ENCODE measurements at regions not wholly inside any gene's neighbourhood (a gene's known extent, or its start where the extent isn't known, plus 50 kb on each side); places are given as distances from the start of the nearest gene placed in this dataset.

DNA sequence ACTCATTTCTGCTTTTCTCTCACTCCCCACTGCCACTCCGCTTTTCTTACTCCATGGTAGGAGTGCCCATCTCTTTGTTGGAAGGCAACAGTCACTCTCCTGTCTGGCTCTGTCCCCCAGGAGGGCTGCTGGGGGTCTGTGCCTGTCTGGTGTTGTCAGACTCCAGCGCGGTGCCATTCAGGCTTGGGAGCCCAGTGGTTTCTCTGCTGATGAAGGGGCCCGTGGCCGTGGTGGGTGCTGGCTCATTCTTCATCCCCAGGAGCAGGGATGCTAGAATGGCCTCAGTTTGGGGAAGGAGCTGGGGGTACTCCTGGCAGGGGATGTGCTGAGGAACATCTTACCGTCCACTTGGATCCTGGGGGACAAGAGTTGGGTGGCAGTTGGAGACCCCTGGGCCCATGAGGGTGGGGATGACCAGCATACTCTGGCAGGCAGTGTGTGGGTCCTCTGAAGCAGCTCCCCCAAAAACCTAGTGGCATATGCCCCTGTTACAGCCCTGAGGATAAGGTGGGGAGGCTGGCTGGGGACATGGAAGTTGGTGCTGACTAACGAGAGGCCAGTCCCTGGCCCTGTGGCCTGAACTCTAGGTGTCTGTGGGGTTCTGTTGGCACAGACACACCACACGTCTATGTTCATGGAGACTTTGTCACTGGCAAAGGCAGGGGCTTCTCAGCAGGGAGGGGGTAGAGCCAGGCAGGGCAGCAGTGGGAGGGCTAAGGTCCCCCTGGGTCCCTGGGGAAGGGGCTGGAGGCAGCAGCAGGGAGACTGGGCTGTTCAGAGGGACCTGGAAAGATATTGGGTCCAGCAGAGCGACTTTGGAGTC lies 102.8 kb upstream of the RET start:
- DNase-seq = no peak

GRCh38 chr10:42974693-42975002 lies 102.2 kb upstream of the RET start:
- no peak for DNase-seq

- DNase-seq = no peak
These were observed 101.8 kb upstream of the RET start for GRCh38 chr10:42975005-42975493.

DNA sequence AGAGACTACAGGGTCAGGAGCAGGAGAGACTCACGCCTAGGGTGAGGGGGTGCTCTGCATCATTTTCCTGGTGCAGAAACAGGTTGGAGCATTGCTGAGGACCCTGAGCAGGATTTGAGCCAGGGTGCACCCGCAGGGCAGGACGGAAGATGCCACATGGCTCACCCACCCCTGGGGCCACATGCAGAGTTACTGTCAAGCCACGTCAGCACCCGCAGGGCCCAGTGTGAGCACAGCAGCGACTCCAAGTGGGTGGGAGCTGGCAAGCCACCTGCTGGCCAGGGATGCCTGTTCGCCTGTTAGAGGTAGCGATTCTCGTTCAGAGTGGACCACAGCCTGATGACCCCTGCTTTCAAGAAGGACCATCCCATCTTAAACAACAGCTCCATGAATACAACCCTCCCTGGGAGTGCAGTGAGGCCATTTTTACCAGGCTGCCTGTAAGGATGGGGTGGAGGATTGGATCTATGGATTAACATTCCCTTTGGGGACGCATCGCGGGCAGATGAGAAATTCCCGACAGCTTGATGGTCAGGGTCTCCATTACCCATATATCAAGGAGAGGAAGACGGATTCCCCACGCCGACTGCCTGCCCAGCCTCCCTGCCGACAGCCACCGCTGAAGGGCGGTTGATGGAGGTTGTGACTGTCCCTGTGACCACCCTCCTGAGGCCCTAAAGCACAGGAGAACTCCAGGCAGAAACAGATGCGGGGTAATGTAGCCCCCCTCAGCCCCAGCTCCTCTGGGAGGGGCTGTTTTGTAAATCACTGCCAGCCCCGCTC lies 101.1 kb upstream of the RET start:
- DNase-seq = no peak

- DNase-seq = no peak
These were observed 100.4 kb upstream of the RET start for GRCh38 chr10:42976351-42977031.

GRCh38 chr10:42977032-42977416 lies 99.8 kb upstream of the RET start:
- no peak for DNase-seq

- DNase-seq = no peak
These were observed 97.7 kb upstream of the RET start for GRCh38 chr10:42979181-42979580.

GRCh38 chr10:42979721-42980467 lies 97.0 kb upstream of the RET start:
- no peak for DNase-seq

DNA sequence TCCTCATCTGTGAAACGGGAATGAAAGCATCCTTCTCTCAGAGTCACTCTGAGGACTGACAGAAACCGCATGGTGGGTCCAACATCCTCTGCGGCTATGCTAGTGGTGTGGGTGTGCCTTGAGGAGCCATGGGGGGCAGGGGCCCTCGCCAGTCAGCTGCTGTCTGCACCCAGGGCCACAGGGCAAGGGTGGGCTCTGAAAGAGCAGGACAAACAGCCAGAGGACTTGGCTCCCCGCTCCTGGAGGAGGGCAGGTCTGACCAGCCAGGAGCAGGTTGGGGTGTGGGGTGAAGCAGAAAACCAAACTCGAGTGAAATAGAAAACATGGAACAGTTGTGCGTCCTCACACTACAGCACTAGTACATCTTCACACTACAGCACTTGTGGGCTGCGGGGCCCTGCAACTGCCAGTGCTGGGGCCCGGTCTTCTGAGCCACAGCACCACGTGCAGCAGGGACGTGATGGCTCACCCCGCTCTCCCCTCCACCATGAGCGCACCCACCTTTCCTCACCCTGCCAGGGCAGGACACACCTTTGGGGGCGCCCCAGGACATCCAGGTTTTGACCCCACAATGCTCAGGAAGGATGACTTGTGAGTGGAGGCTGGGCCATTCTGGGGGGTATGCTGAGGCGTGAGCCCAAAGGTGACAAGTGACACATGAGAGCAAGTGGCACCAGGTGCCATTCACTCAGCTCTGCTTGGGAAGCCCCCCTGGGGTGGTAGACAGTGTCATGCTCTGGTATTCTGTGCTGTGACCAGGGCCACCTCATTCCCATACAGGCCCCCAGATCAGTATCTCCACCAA lies 96.1 kb upstream of the RET start:
- DNase-seq = no peak

DNA sequence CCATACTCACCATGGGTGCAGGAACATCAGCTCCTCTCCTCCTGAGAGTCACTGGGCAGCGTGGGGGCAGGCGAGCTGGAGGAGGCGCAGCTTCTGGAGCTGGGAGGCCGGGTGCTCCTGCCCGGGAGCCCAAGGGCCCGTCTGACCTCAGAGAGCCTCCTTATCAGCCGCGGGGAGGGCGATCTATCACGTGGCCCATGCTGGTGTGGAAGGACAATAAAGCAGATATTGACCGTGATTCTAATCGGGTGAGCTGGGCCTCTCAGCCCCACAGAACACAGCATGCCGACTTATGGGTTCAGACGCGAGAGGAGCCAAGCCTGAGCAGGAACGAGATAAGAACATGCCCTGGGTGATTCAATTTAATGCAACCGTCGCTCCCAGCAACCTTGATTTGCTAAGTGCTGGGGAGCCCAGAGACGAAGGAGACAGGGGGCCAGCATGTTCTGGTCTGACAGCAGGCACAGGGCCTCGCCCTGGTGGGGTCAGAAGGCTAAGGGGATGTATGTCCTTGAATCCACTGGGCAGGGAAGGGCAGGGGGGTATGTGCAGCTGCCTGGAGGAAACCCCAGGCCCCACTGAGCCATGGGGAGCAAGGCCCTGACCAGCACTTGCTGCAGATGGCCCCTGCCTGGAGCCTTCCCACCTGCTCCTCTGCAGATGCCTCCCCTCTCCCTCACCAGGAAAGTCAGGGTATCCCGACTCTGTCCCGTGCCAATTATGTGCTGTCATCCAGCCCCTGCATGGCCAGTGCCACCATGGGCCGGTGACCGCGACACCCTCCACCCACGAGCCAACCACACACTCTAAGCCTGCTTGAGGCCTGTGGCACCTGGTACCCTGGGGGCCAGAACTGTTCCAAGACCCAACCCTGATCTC lies 95.3 kb upstream of the RET start:
- DNase-seq = no peak

DNA sequence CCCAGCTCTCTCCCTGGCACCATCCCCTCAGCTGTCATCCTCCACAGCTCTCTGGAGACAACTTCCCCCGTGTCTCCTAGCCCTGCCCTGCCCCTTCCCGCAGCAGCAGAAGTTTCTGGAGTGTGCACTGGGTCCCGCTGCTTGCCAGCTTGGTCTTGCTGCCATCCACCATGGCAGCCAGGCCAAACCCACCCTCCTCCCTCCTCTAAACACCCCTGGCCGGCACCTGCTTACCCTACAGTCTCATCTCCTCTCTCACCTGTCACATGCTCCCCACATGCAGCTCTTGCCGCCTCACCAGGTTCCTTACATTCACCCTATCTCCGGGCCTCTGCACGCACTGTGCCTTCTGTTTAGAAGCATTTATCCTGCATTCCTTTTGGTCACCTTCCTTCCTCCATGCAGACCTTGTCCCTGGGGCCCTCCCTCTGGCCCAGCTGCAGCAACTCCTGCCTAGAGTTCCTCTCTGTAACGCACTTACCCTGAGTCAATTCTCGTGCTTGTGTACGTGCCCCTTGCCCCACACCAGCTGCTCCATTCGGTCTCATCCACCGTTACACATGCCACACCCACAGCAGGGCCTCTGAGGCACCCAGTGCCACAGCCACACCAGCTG lies 93.9 kb upstream of the RET start:
- no peak for DNase-seq

GRCh38 chr10:42983591-42983990 lies 93.3 kb upstream of the RET start:
- no peak for DNase-seq

DNA sequence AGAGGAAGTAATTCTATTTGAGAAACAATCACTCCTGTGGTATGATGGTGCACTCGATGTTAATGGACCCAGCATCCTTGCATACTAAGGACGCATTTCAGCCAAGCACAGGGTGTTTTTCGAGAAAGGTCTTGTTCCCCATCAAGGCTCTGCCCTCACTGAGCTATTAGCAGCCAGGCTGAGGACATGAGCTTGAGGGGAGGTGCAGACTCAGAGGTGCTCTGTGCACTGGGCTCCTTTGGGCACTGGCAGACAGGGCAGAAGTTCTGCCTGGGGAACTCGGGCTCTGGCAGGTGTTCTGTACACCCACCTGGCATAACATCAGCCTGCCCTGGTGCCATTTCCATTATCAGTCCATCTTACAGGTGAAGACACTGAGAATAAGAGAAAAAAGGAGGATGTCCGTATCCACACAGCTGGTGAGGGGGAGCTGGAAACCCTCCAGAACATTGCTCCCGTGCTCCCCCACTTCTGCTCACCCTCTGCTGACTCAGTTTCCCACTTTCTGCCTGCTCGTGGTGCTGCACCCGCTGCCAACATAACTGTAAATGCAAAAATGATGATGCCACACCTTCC lies 92.7 kb upstream of the RET start:
- no peak for DNase-seq

DNA sequence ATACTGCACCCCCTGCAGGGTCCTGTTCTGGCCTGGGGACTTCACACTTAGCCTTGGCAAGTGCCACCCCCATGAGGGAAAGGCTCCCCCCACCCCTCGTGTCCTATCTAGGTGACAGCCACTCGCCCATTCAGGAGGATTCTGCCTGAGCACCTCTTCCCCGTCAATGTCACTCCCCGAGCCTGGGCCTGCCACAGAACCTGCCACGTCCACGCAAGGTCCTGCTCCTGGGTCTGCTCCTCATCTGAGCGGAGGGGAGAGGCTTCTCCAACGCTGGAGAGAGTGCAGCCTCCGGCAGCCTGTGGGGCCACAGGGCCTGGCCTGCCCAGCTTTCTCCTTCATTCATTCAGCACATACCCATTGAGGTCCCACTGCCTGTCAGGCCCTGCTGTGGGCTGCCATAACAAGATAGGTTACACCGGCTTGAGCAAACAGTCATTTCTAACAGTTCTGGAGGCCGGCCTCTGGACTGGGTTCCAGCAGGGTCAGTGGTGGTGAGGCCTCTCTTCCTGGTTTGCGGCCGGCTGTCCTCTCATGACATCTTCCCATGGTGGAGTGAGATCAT lies 92.0 kb upstream of the RET start:
- DNase-seq = no peak

DNA sequence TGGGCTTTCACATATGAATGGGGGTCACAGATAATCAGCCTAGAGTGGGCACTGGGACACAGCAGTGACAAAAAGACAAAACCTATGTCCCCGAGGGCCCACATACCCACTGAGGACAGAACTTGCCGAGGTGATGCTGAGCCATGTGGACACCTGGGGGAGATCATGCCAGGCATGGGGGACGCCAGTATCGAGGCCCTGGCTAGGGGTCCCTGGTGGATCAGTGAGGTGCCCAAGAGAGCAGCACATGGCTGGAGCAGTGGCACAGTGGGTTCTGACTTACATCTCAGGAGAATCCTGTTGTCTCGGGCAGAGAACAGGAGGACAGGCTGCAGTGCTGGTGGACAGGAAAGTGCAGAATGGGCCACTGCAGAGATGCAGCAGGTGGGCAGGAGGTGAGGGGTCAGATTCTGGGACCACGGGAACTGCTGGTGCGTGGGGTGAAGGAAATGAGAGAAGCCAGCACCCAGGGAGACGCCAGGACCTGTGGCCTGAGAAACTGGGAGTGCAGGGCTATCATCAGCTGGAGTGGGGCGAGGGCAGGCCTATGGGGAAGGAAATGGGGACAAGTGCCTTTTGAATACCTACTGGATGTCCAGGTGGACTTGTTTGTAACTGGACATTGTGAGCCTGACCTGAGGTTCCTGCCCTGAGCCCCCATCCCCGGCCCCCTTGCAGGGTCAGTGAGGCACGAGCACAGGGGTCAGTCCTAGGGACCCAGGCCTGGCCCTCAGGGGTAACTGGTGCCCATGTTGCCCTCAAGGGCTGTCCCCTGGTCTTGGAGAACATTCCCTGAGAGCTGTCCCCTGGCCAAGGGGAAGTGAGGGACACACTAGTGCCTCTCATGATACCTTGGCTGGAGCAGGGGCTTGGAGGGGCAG lies 91.2 kb upstream of the RET start:
- no peak for DNase-seq

GRCh38 chr10:42986633-42987032 lies 90.2 kb upstream of the RET start:
- no peak for DNase-seq

DNA sequence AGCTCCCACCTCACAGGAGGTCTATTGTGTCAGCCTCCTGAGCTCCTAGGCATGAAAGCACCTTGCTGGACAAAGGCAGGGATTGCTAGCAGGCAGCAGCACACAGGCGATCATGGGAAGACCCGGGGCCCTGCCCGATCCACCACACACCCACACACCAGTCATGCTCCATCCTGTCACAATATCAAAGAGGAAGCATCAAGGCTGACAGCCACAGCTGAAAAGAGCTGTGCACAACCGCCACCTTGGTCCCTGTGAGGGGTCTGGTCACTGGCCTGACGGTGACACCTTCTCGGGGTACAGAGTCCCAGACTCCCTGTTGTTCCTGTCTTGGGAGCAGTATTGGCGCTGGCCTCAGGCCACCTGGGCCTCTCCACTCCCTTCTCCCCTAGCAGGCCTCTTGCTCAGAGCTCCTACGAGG lies 89.7 kb upstream of the RET start:
- DNase-seq = no peak

- no peak for DNase-seq
These were observed 89.3 kb upstream of the RET start for GRCh38 chr10:42987575-42987974.

DNA sequence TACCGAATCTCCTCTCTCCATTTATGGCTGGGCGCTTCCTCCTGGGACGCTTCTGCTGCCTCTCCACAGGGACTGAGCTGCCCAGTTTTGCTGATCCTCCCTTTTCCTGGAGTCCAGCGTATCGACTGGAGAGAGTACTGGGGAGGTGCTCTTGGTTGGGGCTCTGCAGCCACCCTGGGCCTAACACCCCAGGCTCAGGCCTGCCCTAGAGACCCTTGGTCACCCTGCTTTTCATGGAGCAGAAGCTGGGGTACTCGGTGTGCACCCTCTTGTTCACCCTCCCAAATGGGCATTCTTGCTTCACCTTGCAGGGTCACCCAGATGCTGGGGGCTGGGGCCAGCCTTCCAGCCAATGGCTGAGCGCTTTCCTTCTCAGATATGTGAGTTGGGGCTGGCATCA lies 88.8 kb upstream of the RET start:
- DNase-seq = no peak

Data from kidney glomerular epithelial cell (primary cell).